A673 (cell line): ENCODE measurements at regions not wholly inside any gene's neighbourhood (a gene's known extent, or its start where the extent isn't known, plus 50 kb on each side); places are given as distances from the start of the nearest gene placed in this dataset.

ENCODE experiments used
- CTCF ChIP-seq: fragments of 300-800, 200-600 bp; sonication (generic); conservative IDR thresholded peaks from 2 replicates; pipeline ENCODE4 v1.5.1; 2017; ENCODE audit warnings: low read depth, mild to moderate bottlenecking, antibody characterized with exemption, low read length, moderate library complexity, mixed read lengths
- EZH2 ChIP-seq: fragments of 200-600 bp; sonication (generic); IDR thresholded peaks from 2 replicates; pipeline ENCODE4 v1.6.1; 2017; ENCODE audit warnings: borderline replicate concordance, low read depth, mild to moderate bottlenecking, mixed read lengths, antibody characterized with exemption, low read length; ENCODE audit not compliant: poor library complexity, severe bottlenecking

GRCh38 chr14:71465316-71465715 is 466.9 kb upstream of the RGS6 start:
- no peak for TF ChIP-seq CTCF
- TF ChIP-seq EZH2: no peak
